GM18861 (cell line): ENCODE measurements at regions not wholly inside any gene's neighbourhood (a gene's known extent, or its start where the extent isn't known, plus 50 kb on each side); places are given as distances from the start of the nearest gene placed in this dataset.
A peak's percentile ranks its signal among the peaks of the same experiment; 100 is the strongest.

Experiments used
- ATAC-seq: cut with Tn5 transposase; IDR thresholded peaks from one replicate; pipeline ENCODE4 v1.9.1; 2021; ENCODE audit not compliant: unreplicated experiment

GRCh38 chr3:104855702-104856101 is 511.0 kb upstream of the ALCAM start:
- no peak for ATAC-seq

GRCh38 chr3:104856741-104857140 is 510.0 kb upstream of the ALCAM start:
- ATAC-seq = no peak

- ATAC-seq = no peak
Measured at GRCh38 chr3:104868291-104868690, 498.4 kb upstream of the ALCAM start.

GRCh38 chr3:104870276-104870675 is 496.4 kb upstream of the ALCAM start:
- ATAC-seq = no peak

GRCh38 chr3:104873331-104873730 is 493.4 kb upstream of the ALCAM start:
- ATAC-seq = no peak

GRCh38 chr3:104878395-104878794 is 488.3 kb upstream of the ALCAM start:
- no peak for ATAC-seq

GRCh38 chr3:104879919-104880318 is 486.8 kb upstream of the ALCAM start:
- ATAC-seq = no peak

- ATAC-seq = peak; percentile 79
Measured at GRCh38 chr3:104885214-104885814, 481.4 kb upstream of the ALCAM start.

- no peak for ATAC-seq
Measured at GRCh38 chr3:104886220-104886995, 480.3 kb upstream of the ALCAM start.

GRCh38 chr3:104887069-104887468 is 479.6 kb upstream of the ALCAM start:
- ATAC-seq = no peak

- ATAC-seq = no peak
Measured at GRCh38 chr3:104887619-104888018, 479.1 kb upstream of the ALCAM start.

GRCh38 chr3:104892044-104892443 is 474.7 kb upstream of the ALCAM start:
- no peak for ATAC-seq

- ATAC-seq = no peak
Measured at GRCh38 chr3:104896624-104897023, 470.1 kb upstream of the ALCAM start.

- no peak for ATAC-seq
Measured at GRCh38 chr3:104901396-104901795, 465.3 kb upstream of the ALCAM start.

- ATAC-seq = no peak
Measured at GRCh38 chr3:104903064-104903463, 463.6 kb upstream of the ALCAM start.

- ATAC-seq = no peak
Measured at GRCh38 chr3:104906001-104906639, 460.6 kb upstream of the ALCAM start.

GRCh38 chr3:104907507-104907906 is 459.2 kb upstream of the ALCAM start:
- ATAC-seq = no peak

- ATAC-seq = no peak
Measured at GRCh38 chr3:104908761-104909160, 457.9 kb upstream of the ALCAM start.

- no peak for ATAC-seq
Measured at GRCh38 chr3:104909198-104909597, 457.5 kb upstream of the ALCAM start.

- ATAC-seq = no peak
Measured at GRCh38 chr3:104909721-104910120, 457.0 kb upstream of the ALCAM start.

- no peak for ATAC-seq
Measured at GRCh38 chr3:104911376-104911775, 455.3 kb upstream of the ALCAM start.

GRCh38 chr3:104916971-104917370 is 449.7 kb upstream of the ALCAM start:
- ATAC-seq = no peak
